ENCODE measurements at regions not wholly inside any gene's neighbourhood (a gene's known extent, or its start where the extent isn't known, plus 50 kb on each side); places are given as distances from the start of the nearest gene placed in this dataset.

- TF ChIP-seq CTCF (IDR thresholded peaks at IDR 0.05): no peak
- no peak for TF ChIP-seq POLR2A (IDR thresholded peaks at IDR 0.05)
These were observed 60.7 kb upstream of the SIAH1 start for GRCh38 chr16:48445782-48446533.
